K562 (cell line): ENCODE measurements at regions not wholly inside any gene's neighbourhood (a gene's known extent, or its start where the extent isn't known, plus 50 kb on each side); places are given as distances from the start of the nearest gene placed in this dataset.

Source experiments
- CBX2 ChIP-seq: fragments of 200-600 bp; sonication (generic); IDR thresholded peaks from one replicate; pipeline ENCODE4 v1.6.1; 2012; ENCODE audit warnings: mild to moderate bottlenecking, low read length, inconsistent platforms; ENCODE audit not compliant: insufficient read depth, poor library complexity, severe bottlenecking
- CHD7 ChIP-seq: fragments of 200-600 bp; sonication (generic); IDR thresholded peaks from one replicate; pipeline ENCODE4 v1.6.1; 2012; ENCODE audit warnings: mild to moderate bottlenecking, low read depth, low read length, inconsistent platforms
- CREBBP ChIP-seq: IDR thresholded peaks from one replicate; pipeline ENCODE4 v1.6.1; 2012; ENCODE audit warnings: low read depth, mild to moderate bottlenecking, control low read depth, inconsistent platforms, low read length
- DLX4 ChIP-seq: fragments of 250-450 bp; sonication (Bioruptor Pico); IDR thresholded peaks from 2 replicates; pipeline ENCODE4 v1.6.1; 2021; ENCODE audit warnings: mild to moderate bottlenecking
- IFI16 ChIP-seq: fragments of 250-450 bp; sonication (Bioruptor Pico); IDR thresholded peaks from 2 replicates; pipeline ENCODE4 v2.1.2; 2022; ENCODE audit warnings: mild to moderate bottlenecking, inconsistent platforms

DNA sequence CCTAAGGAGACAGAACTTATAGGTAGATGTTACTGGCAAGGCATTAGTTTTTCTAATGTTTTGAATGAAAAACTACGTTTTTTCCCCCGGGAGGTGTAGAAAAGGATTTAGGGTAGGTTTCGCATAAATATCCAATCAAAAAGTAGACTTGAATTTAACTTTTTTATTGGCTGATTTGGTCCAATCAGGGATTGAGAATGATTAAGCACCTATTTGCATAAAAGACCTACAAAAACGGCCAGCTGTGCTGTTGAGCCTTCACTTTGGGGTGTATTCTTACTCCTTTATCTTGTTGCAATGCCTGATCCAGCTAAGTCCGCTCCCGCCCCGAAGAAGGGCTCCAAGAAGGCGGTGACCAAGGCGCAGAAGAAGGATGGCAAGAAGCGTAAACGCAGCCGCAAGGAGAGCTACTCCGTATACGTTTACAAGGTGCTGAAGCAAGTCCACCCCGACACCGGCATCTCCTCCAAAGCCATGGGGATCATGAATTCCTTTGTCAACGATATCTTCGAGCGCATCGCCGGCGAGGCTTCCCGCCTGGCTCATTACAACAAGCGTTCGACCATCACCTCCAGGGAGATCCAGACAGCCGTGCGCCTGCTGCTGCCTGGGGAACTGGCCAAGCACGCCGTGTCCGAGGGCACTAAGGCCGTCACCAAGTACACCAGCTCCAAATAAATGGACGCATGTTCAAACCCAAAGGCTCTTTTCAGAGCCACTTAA, 113.5 kb upstream of the BTN3A2 start (continued):
- TF ChIP-seq CHD7 (no peak), CREBBP (no peak), IFI16 (CRISPR knock-in tag) (no peak), CBX2 (no peak), DLX4 (CRISPR knock-in tag) (no peak)
